22Rv1 (cell line): ENCODE measurements at regions not wholly inside any gene's neighbourhood (a gene's known extent, or its start where the extent isn't known, plus 50 kb on each side); places are given as distances from the start of the nearest gene placed in this dataset.

ENCODE experiments used
- CTCF ChIP-seq: fragments of 450-650 bp; IDR thresholded peaks from 2 replicates; pipeline ENCODE4 v1.5.1; 2017; ENCODE audit warnings: mild to moderate bottlenecking
- ZFX ChIP-seq: fragments of 450-650 bp; IDR thresholded peaks from 2 replicates; pipeline ENCODE4 v1.6.1; 2017; ENCODE audit warnings: antibody characterized with exemption, borderline replicate concordance

- no peak for TF ChIP-seq CTCF
- no peak for TF ChIP-seq ZFX
These were observed 289.3 kb upstream of the CTNND2 start for GRCh38 chr5:12193536-12193935.
